ENCODE measurements at regions not wholly inside any gene's neighbourhood (a gene's known extent, or its start where the extent isn't known, plus 50 kb on each side); places are given as distances from the start of the nearest gene placed in this dataset.

DNA sequence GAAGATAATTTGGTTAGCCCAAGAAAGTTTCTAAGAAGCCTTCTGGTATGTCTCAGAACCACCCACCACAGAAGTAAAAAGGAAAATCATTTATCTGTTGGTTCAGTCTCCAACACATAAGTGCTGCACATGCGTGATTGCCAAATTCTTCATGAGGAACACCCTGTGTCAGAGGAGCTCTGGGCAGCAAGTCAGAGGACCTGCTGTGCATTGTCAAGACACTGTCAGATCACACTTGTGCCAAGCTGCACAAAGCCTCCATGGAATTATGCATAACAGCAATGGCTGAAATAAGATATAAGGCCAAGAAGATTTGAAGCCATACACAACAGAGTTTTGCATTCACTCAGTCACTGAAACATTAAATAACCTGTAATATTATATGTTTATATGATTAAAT, 1304.7 kb upstream of the FLRT2 start:
- Histone ChIP-seq H3K4me3 (ENCODE audit: low read depth, low read length, poor library complexity, severe bottlenecking) (no peak overlapping the region), H3K9me3 (ENCODE audit: low read length) (no peaks in the 10 kb centered on the region), H3K9me2 (ENCODE audit: insufficient read depth, low read length) (no peaks in the 10 kb centered on the region), H3K79me2 (ENCODE audit: insufficient read depth, low read depth, low read length) (no peaks in the 10 kb centered on the region), H3K4me1 (ENCODE audit: insufficient read depth, low read length, poor library complexity, severe bottlenecking) (no peaks in the 10 kb centered on the region), H3K27ac (ENCODE audit: low read depth, low read length, poor library complexity, severe bottlenecking) (no peak overlapping the region), H3K4me2 (ENCODE audit: low read length) (no peak overlapping the region), H3K36me3 (ENCODE audit: insufficient read depth, low read length) (no peaks in the 10 kb centered on the region), H4K20me1 (ENCODE audit: insufficient read depth, low read length) (no peaks in the 10 kb centered on the region), H2AFZ (ENCODE audit: low read length) (no peak overlapping the region)
- no TSS peak for BruUV-seq (replicated peaks)
- CTCF ChIA-PET (ENCODE audit: unreplicated experiment), result no interaction called here
- POLR2A ChIA-PET, result interaction anchor here (0.6 kb wide), 1 partner anchor 166 kb away, joined by 3 read pairs; no protein-coding TSS in a partner anchor
- TF ChIP-seq EZH2phosphoT487 (IDR thresholded peaks at IDR 0.05; ENCODE audit: borderline replicate concordance, low read depth, low read length), result no peak
- DNase-seq (ENCODE audit: low spot score), result no peak
- intact Hi-C loops (cut with micrococcal nuclease; ENCODE audit: unreplicated experiment), result no loop called here

DNA sequence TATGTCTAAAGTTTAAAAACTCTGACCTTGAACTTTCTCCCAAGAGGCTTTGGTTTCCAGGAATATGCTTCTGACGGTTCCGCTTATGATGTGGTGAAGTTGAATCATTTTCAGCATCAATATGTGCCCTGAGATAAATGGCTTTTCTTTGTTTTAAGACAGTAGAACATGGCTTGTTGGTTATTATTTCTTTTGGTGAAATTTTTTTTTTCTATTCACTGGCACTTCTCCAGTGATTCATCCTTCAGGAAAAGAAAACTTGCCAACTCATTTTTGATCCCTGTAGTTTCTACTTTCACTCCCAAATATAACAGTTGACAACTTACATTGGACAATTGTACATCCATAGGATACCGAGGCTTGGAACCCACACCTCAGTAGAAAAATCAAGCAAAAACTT, 1301.2 kb upstream of the FLRT2 start:
- intact Hi-C loops (cut with micrococcal nuclease; ENCODE audit: unreplicated experiment), result no loop called here
- H3K79me2 ChIP-seq (ENCODE audit: insufficient read depth, low read depth, low read length), result no peaks in the 10 kb centered on the region
- H3K4me1 ChIP-seq (ENCODE audit: insufficient read depth, low read length, poor library complexity, severe bottlenecking), result no peaks in the 10 kb centered on the region
- no peak overlapping the region for H2AFZ ChIP-seq (ENCODE audit: low read length)
- POLR2A ChIA-PET, result interaction anchor here (0.6 kb wide), 1 partner anchor 77 kb away, joined by 3 read pairs; no protein-coding TSS in a partner anchor
- BruUV-seq (replicated peaks), result no TSS peak
- no peaks in the 10 kb centered on the region for H4K20me1 ChIP-seq (ENCODE audit: insufficient read depth, low read length)
- H3K4me2 ChIP-seq (ENCODE audit: low read length), result no peak overlapping the region
- no peaks in the 10 kb centered on the region for H3K36me3 ChIP-seq (ENCODE audit: insufficient read depth, low read length)
- no peak overlapping the region for H3K27ac ChIP-seq (ENCODE audit: low read depth, low read length, poor library complexity, severe bottlenecking)
- CTCF ChIA-PET (ENCODE audit: unreplicated experiment), result no interaction called here
- no peaks in the 10 kb centered on the region for H3K9me3 ChIP-seq (ENCODE audit: low read length)
- no peak overlapping the region for H3K4me3 ChIP-seq (ENCODE audit: low read depth, low read length, poor library complexity, severe bottlenecking)
- TF ChIP-seq EZH2phosphoT487 (IDR thresholded peaks at IDR 0.05; ENCODE audit: borderline replicate concordance, low read depth, low read length), result no peak
- TF ChIP-seq, protein P1, sequence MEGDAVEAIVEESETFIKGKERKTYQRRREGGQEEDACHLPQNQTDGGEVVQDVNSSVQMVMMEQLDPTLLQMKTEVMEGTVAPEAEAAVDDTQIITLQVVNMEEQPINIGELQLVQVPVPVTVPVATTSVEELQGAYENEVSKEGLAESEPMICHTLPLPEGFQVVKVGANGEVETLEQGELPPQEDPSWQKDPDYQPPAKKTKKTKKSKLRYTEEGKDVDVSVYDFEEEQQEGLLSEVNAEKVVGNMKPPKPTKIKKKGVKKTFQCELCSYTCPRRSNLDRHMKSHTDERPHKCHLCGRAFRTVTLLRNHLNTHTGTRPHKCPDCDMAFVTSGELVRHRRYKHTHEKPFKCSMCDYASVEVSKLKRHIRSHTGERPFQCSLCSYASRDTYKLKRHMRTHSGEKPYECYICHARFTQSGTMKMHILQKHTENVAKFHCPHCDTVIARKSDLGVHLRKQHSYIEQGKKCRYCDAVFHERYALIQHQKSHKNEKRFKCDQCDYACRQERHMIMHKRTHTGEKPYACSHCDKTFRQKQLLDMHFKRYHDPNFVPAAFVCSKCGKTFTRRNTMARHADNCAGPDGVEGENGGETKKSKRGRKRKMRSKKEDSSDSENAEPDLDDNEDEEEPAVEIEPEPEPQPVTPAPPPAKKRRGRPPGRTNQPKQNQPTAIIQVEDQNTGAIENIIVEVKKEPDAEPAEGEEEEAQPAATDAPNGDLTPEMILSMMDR (conservative IDR thresholded peaks at IDR 0.05; ENCODE audit: low read length), result no peak
- H3K9me2 ChIP-seq (ENCODE audit: insufficient read depth, low read length), result no peaks in the 10 kb centered on the region
- no peak for DNase-seq (ENCODE audit: low spot score)

GRCh38 chr14:84234281-84234680, 1295.7 kb upstream of the FLRT2 start:
- intact Hi-C loops (cut with micrococcal nuclease; ENCODE audit: unreplicated experiment), result no loop called here
- DNase-seq (ENCODE audit: low spot score), result no peak
- no peak overlapping the region for H2AFZ ChIP-seq (ENCODE audit: low read length)
- no peak overlapping the region for H3K4me3 ChIP-seq (ENCODE audit: low read depth, low read length, poor library complexity, severe bottlenecking)
- ChIA-PET CTCF (ENCODE audit: unreplicated experiment) (no interaction called here), POLR2A (no interaction called here)
- no peak overlapping the region for H3K4me2 ChIP-seq (ENCODE audit: low read length)
- TF ChIP-seq EZH2phosphoT487 (IDR thresholded peaks at IDR 0.05; ENCODE audit: borderline replicate concordance, low read depth, low read length), result no peak
- TF ChIP-seq, protein P1 (conservative IDR thresholded peaks at IDR 0.05; ENCODE audit: low read length), result no peak
- H3K27ac ChIP-seq (ENCODE audit: low read depth, low read length, poor library complexity, severe bottlenecking), result no peak overlapping the region
- H4K20me1 ChIP-seq (ENCODE audit: insufficient read depth, low read length), result no peaks in the 10 kb centered on the region
- no peaks in the 10 kb centered on the region for H3K36me3 ChIP-seq (ENCODE audit: insufficient read depth, low read length)
- no peaks in the 10 kb centered on the region for H3K4me1 ChIP-seq (ENCODE audit: insufficient read depth, low read length, poor library complexity, severe bottlenecking)
- no peaks in the 10 kb centered on the region for H3K9me2 ChIP-seq (ENCODE audit: insufficient read depth, low read length)
- H3K79me2 ChIP-seq (ENCODE audit: insufficient read depth, low read depth, low read length), result no peaks in the 10 kb centered on the region
- no TSS peak for BruUV-seq (replicated peaks)
- no peaks in the 10 kb centered on the region for H3K9me3 ChIP-seq (ENCODE audit: low read length)

Data from OCI-LY7 (cell line).